Right lung (tissue), 2 donors: ENCODE measurements at regions not wholly inside any gene's neighbourhood (a gene's known extent, or its start where the extent isn't known, plus 50 kb on each side); places are given as distances from the start of the nearest gene placed in this dataset.
A peak's percentile ranks its signal among the peaks of the same experiment; 100 is the strongest.

Experiments
- DNase-seq, 2 donors: peaks; one replicate each; pipeline ENCODE4 v3.0.0-alpha.2; 2013

DNA sequence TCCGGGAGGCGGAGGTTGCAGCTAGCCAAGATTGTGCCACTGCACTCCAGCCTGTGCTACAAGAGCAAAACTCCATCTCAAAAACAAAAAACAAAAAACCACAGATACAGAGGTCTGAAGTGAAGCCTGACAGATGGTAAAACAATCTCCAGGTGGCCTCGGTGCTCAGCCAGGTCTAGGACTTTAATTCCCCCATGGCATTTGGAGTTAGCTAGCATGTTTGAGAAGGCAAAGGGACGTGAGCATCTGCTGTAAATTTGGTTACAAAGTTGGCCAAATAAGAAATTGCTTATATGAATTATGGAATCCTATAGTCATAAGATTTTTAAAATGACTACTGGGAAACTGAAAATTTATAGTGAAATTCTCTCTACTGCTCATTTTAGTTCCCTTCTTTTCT is 98.3 kb upstream of the FMN2 start:
- no peak for DNase-seq

DNA sequence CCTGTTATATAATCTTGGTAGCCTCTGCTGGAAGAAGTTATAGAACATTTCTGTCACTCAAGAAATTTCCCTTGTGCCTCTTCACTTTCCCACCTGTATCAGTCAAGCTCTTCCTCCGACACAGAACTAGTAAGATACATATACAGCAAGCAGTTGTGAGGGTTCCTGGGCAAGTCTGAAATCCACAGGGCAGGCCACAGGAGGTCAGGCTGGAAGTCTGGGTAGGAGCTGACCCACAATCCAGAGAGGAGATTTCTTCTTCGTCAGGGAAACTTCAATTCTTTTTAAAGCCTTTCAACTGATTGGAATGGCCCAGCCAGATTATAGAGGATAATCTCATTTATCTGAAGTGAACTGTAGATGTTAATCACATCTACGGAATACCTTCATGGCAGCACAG is 96.4 kb upstream of the FMN2 start:
- DNase-seq, result no peak

DNA sequence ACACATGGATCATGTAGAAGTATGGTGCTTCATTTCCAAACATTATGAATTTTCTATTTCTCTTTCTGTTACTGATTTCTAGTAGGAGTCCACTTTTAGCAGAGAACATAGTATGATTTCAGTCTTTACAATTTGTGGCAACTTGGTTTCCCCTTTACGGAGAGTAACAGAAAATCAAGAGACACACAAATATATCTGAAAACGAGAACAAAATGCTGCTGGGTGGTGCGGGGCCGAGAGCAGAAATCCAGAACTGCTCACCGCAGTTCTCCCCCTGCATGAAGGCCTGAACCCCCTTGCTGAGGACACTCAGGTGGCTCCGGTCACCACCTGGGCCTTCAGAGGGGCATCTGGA is 94.5 kb upstream of the FMN2 start:
- no peak for DNase-seq

DNA sequence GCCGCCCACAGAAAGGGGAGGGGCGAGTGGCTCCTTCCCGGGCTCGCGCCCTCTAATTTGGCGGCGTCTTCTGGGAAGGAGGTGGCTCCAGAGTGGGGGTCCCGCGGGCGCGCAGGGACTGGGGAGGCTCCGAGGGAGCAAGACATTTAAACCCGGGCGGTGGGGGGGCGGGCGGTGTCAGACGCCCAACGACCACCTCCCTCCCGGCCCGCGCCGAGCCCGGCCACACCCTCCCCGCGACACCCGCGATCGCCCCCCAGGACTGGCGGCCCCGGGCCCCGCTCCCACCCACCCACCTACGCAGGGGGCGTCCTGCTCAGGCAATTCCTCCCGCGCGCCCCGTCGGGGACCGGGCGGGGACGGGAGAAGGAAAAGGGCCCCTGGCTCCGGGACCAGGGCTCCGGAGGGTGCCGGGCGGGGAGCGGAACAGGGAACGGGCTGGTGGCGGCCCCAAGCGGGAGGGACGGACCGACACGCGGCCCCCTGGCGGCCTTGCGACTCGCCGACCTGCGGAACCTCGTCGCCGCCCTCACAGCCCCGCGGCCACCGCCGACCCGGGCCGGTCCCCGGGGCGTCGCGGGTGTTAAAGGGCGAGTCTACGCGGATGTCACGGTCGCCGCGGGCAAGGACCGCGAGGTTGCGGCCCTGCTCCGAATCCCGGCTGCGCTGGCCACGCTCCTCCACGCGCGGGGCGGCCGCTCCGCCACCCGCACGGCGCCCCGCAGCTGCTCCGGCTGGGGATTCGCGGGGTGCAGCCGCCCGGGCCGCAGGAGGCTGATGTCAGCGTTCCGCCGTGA is 94.0 kb upstream of the FMN2 start:
- no peak for DNase-seq

DNA sequence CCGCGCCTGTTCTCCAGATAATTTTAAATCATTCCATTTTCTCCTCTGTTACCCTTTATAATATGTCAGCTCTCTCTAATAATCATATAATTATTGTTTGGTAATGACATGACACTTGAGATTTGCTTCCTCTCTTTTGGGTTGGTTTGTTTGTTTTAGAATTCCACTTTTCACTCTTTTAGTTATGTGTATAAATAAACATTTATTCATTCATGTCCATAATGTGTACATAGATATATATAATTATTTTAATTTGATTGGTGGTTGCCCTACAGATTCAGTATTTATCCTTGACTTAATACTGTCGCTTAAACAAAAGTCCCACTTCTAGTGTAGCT is 93.4 kb upstream of the FMN2 start:
- DNase-seq, result no peak

DNA sequence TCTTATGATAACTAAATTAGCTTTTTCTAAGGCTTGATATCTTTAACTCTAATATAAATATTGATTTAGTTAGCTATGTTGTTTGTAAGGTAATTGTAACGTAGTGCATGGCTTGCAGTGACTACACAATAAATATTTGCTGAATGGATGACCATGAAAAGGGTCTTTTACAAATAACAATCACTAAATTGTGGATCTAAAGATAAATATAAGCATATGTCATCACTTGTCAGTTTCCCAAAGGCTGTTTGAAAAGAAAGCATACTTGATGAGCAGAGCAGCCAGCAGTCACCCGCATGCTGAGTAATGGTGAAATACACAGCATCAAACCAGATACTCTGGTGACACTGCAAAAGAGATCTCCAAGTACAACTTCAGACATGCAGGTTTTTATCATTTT is 92.5 kb upstream of the FMN2 start:
- DNase-seq, result no peak

DNA sequence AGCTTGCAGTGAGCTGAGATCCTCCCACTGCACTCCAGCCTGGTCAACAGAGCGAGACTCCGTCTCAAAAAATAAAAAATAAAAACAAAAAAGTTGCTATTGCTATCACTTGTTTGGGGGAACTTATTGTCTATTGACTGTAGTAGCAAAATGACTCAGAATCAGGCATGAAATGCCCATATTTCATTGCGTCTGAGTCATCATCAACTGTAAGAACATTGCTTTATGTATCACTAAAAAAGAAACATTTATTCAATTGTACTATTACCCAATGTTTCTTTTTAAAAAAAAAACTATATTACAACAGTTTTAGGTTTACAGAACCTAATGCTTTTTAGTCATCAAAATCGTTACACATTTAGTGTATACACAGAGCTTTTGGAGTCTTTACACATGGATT is 91.0 kb upstream of the FMN2 start:
- no peak for DNase-seq

DNA sequence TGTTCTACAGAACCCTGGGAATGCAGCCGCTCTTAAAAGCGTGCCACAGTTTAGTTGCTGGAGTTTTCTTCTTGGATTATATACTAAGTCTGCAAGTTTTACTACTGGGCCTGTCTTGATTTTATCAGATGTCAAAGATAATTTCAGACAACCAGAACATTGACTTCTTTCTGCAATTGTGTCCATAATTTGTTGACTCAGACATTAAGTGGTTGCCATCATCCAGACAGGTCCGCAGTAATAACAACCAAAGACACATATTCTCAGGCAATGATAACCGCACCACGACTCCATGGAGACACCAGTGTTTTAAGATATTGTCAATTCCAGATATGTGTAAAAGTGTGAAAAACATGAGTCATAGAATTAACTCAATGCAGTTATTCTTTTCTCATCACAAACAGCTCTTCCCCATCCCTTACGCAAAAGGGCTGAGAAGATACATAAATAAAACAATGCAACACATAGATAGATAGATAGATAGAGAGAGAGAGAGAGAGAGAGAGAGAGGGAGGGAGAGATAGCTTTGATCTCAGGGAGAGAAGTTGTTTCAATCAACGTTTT is 90.4 kb upstream of the FMN2 start:
- no peak for DNase-seq

DNA sequence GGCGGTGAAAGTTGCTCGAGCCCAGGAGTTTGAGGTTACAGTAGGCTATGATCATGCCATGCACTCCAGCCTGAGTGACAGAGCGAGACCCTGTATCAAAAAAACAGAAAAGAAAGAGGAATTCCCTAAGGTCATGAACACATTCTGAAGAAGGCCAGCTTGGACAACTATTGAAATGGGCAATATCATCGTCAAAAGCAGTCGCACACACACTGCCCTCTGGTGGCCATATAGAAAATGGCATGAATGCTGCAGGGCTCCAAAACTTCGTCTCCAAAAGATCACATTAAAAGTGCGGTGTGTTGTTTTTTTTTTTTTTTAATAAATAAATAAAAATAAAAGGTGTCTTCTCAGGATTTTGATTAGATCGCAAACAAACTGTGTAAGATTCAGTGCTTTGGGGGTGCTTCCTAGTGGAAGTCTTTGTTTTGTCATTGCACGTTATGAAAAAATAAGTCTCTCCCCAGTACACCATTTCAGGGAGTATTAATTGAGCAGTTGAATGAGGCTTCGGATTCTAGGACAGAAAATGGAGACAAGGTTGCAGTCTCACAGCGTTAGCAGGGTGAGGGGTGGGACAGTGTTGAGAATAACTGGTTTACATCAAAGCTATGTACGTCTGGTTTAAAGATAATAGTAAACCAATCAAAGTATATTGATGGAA is 87.5 kb upstream of the FMN2 start:
- DNase-seq, result no peak

DNA sequence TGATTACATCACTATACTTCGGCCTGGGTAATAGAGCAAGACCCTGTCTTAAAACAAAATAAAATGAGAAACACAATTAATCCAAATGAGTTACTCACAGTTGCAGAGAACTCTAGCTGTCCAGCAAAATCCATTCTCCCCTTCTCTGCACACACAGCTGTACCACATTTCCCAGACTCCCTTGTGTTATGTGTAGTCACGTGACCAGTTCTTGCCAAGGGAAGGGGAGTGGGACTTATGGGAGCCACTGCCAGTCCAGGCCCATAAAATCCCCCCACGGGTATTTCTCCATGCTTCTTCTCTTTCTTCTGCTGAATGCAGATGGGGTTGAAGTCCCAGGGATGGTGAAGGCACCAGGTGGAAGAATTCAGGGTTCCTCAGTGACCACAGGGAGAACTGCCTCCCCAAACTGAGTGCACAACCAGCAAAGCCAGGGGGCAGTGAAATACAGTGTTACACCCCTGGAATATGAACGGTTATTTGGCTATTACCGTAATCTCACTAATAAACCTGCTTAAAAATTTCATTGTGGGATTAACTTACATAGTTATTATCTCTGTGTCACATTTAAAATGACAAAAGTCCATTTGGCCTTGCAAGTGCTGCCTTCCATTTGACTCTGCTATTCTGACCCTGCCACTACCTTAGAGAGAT is 85.6 kb upstream of the FMN2 start:
- no peak for DNase-seq

DNA sequence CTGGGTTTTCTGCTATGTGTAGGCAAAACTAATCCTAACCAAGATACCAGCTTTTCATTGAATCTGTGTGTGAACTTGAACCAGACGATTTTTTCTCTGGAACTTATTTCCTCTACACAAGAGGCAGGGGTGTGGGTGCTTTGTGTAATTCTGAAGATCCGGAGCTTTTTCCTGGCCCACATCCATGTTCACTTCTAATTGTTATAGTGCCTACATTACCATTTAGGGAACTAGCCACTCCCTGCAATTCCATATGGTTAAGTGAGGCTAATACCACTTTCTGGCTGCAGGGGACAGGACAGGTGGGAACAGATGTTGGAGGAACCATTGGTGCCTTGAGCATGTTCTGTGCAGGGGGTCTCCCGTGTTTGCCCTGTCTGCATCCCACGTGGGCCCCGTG is 83.4 kb upstream of the FMN2 start:
- DNase-seq, result no peak

DNA sequence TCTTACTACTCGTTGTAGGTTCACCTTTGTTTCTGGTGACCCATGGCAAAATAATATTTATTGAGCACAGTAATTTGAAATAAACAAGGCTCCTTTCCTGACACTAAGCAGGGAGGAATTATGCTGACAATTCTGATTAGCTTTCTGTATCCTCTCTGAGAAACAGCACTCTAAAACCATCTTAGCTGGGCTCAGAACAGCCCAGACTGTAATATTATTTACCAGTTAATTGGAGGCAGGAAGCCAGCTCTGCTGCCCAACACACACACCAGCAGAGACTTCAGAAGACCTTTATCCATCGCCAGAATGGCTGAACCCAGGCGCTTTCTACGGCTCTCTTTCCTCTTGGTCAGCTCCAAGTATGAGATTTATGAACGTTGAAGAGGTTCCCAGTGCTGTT is 77.6 kb upstream of the FMN2 start:
- no peak for DNase-seq

DNA sequence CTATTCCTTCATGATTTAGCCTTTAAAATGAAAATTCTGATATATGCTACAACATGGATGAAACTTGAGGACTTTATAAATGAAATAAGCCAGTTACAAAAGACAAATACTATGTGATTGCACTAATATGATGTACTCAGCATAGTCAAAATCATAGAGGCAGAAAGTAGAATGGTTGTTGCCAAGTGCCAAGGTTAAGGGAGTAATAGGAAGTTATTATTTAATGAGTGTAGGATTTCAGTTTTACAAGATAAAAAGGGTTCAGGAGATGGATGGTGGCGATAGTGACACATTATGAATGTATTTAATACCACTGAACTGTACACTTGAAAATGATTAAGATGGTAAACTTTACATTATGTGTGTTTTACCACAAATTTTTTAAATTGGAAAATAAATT is 73.1 kb upstream of the FMN2 start:
- no peak for DNase-seq

DNA sequence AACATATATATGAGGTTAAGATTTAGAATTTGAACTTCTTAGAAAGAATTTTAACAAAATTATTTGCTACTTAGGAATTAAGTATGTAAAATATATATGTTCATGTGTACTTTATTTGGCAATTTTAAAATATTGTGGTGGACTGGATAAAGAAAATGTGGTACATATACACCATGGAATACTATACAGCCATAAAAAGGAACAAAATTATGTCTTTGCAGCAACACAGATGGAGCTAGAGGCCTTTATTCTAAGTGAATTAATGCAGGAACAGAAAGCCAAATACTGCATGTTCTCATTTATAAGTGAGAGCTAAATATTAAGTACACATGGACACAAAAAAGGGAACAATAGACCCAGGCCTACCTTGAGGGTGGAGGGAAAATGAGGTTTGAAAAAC is 72.2 kb upstream of the FMN2 start:
- no peak for DNase-seq

DNA sequence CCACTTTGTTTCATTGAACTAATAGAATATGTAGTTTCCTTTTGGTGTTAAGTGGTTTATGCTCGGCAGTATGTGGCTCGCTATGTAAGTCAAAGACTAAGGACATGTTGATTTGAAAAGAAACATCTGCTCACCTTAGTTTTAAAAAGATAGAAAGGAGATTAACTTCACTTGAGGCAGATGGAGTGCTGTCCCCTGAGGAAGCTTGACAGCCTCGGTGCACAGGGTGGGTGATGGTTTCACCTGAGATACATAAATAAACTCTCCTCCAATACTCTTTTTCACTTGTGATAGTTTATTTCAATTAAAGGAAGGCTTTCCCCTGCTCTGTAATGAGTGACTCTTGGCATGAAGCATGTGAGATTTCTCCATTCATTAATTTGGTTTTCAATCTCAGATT is 70.8 kb upstream of the FMN2 start:
- DNase-seq, result no peak

DNA sequence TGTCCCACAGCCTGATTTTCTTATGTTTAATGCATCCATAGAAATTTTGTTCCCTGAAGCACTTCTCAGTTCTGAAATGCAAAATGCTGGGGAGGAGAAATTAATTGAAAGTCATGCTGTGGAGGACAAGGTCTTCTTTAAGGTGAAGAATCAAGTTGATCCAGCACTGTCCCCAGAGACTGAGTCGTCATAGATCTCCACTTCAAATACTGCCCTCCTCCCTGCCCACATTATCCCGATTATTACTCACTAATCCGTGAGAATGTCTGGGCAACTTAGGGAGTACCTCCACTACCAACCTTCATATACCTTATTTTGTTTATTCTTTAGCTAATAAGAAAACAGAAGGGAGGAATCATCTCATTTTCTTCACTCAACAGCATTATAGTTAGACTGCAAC is 70.0 kb upstream of the FMN2 start:
- DNase-seq, result no peak

DNA sequence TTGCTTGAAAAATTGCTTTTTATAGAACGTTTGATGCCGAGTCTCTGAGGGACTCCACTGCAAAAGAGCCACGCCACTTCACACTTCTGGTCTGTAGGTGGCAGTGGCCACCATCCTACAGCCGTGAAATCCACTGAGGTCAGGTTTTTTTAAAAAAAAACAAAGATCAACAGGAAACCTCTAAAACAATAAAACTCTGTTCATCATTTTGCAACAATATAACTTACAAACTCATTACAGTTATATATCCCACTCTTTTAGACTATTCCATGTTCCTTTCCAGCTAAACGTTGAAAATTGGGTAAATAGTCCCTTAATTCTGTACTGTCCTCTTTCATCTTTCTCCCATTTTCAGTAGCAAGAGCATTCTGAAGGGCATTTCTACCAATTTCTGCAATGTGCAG is 64.6 kb upstream of the FMN2 start:
- peak in 1 of 2 donors; percentile 24 for DNase-seq

DNA sequence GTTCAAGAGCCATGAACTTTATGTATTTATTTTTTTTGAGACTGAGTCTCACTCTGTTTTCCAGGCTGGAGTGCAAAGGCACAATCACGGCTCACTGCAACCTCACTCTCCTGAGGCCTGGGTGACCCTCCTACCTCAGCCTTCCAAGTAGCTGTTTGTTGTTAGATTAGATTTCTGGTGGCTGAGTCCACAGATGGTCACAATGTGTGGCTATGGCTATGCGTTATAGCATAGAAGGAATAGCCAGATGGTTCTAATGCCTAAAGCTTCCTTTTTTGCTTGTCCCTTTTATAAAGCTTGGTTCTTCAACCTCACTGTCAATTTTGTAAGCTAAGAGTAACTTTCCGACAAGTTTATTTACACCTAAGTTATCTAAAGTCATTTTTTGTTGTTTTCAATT is 62.3 kb upstream of the FMN2 start:
- DNase-seq, result no peak

DNA sequence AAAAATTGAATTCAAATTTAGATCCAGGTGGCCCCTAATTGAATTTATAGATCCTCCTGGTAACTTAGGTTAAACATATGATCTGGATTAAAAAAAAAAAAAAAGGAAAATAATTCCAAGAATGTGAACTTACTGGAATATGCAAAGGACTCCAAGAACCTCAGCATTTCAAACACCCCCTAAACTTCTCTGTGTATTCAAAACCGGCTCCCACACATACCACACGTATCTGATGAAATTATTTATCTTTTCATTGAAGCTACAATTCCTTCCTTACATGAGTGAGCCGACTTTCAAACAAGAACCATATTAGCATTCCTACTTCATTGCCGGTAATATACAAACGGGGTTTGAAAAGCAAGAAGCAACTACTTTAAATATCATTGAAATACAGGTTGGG is 61.4 kb upstream of the FMN2 start:
- no peak for DNase-seq

DNA sequence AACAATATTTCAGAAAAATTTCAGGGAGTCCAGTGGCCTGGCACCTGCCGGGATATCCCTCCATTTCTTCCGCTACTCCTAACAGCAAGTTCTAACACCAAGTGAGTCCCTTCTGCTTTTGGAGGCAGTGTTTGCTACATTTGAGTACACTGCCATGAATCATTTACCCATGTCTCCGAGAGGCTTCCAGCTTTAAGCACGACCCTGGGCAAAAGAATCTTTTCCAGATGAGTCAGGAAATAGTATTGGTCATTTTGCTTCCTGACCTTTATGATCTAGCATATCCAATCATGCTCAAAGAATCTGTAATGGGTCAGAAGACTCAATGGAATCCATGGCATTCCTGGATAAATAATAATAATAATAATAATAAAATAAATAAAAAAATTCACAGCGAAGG is 60.7 kb upstream of the FMN2 start:
- no peak for DNase-seq

DNA sequence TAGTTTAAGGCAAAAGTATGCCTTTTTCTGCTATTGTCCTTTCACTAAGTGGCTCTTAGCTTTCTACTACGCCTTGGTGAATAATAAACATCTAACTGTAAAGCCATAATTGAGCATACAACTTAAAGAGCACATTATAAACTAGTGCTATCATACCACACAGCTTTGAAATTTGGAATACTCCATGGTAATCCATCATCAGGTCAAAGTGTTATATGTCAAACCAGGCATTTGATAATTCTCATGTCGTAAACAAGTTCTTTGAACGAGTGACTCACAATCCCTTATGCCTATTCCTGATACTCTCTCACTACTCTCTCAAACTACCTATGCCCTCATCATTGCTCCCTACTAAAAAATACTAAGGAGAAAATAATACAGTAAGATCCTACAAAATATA is 60.3 kb upstream of the FMN2 start:
- DNase-seq, result no peak

DNA sequence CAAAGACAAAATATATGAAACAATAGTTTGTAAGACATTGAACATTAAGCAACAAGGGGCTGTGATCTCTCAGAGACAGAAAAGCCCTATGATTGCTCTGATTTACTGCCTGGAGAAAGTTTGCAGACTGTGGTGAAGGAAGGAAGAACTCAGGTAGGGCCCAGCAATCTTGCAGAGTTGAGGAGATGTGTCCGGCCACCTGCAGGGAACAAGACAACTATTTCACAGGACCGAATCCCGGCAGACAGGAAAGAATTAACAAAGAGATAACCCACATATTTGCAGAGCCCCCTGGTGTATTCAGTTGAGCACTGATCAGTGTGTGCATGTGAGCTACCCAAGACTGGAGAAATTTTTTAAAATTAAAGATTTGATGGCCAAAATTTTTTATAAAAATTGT is 58.3 kb upstream of the FMN2 start:
- no peak for DNase-seq

DNA sequence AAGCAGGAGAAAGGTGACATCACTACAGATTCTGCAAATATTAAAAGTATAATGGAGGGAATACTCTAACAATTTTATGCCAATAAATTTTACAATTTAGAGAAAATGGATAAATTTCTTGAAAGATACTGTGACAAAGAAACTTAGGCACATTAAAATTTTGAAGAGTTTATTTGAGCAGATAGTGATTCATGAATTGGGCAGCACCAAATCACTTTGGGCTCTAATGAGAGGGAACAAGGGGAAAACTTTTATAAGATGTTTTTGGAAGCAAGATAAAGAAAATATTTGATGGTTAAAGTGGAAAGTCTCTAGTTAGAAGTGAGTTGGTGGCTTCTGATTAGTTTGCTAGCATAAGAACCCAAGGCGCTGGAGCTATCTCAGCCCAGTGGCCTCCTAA is 55.2 kb upstream of the FMN2 start:
- no peak for DNase-seq
